RWPE1 (cell line): ENCODE measurements at regions not wholly inside any gene's neighbourhood (a gene's known extent, or its start where the extent isn't known, plus 50 kb on each side); places are given as distances from the start of the nearest gene placed in this dataset.

Experiments used
- CTCF ChIA-PET: fragments of 350-600 bp; sonication (Branson Sonifier 250); formaldehyde crosslinking; extraction: SDS; loops from one replicate; lab custom pipeline; 2021; lab: Yijun Ruan, JAX
- POLR2A ChIA-PET: fragments of 400-600 bp; formaldehyde crosslinking; extraction: SDS; loops from one replicate; lab custom pipeline; 2020; ENCODE audit warnings: antibody characterized with exemption; ENCODE audit not compliant: low non-redundant PET; lab: Yijun Ruan, JAX
- DNase-seq: peaks from one replicate; pipeline ENCODE4 v3.0.0; 2012; ENCODE audit warnings: low spot score
- H3K27ac ChIP-seq: fragments of 450-650 bp; 2 replicates; pipeline ENCODE4 v1.5.1; 2017
- CTCF ChIP-seq: fragments of 450-650 bp; conservative IDR thresholded peaks from 2 replicates; pipeline ENCODE4 v1.5.1; 2017; ENCODE audit warnings: low read depth, mild to moderate bottlenecking

DNA sequence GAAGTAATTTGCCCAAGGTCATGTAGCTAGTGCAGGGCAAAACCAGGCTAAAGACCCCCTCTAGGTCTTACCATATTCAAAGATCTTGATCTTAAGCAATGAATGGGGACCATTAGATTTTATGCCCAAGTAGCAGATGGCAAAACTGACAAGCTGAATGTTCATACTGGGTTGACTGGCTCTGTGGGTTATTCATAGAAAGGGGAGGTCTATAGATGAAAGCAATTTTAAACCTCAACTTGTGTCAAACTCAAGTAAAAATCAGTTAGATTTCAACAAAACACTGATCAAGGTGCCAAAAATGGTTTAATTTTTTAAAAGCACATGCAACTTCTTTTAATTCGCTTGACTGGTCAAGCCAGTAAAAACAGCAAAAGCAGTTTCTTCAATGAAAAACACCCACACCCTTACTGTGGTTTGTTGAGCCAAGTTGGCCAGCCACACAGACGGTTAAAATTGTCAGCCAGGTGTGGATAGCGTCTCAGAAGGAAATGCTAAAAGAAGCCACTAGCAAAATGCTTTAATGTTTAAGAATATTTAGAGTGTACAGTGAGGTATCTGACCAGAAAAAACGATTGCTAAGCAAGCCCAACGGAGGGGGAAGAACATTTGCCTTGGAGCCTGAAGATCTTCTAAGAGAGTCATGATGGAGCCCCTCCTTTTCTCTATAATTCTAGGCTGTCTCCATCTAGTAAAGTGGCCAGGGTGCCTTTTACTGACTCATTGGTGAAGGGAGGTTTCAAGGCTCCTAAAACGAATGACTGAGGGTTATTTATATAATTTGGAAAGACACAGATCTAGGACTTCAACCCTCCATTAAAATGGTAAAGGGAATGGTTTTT, 539.6 kb upstream of the CLINT1 start:
- TF ChIP-seq CTCF, result no peak
- no peak for DNase-seq
- no peak overlapping the region for H3K27ac ChIP-seq
- ChIA-PET POLR2A (no interaction called here), CTCF (no interaction called here)

DNA sequence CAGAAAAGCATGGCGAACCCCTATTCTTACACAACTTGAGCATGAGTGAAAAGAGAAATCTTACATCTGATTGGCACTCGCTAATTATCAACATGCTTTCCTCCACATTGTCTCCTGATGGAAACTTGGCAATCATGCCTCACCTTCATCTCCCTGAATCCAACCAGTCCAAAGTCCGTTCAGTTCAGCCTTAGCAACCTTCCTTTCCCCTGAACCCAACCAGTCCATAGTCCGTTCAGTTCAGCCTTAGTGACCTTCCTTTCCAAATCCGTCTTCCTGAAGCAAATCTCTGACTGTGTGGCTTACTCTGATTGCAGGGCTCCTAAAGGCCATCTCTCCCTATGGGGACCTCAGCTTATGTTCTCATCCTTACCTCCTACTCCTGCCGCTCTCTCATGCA, 538.3 kb upstream of the CLINT1 start:
- ChIA-PET POLR2A (no interaction called here), CTCF (no interaction called here)
- no peak for TF ChIP-seq CTCF
- DNase-seq, result no peak
- H3K27ac ChIP-seq, result no peak overlapping the region

DNA sequence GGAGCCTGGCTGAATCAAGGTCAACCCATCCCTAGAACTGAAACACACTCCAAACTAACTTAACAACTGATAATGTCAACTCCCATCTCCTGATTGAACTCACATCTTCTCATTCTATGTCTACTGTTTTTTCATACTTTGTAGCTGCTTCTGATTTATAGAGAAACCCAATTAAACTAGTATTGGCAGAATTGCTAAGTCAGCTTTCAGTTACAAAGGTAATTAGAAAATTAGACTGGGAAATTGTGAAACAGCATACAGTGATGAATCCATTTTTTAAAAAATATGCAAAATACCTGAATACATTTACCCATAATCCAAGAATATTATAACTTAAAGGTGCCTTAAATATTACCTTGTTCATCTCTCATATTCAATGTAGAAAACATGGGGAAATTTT, 535.2 kb upstream of the CLINT1 start:
- H3K27ac ChIP-seq, result no peak overlapping the region
- CTCF ChIA-PET, result no interaction called here
- no peak for DNase-seq
- no peak for TF ChIP-seq CTCF
- POLR2A ChIA-PET, result interaction anchor here (0.6 kb wide), 1 partner anchor 220 kb away, joined by 8 read pairs; no protein-coding TSS in a partner anchor

DNA sequence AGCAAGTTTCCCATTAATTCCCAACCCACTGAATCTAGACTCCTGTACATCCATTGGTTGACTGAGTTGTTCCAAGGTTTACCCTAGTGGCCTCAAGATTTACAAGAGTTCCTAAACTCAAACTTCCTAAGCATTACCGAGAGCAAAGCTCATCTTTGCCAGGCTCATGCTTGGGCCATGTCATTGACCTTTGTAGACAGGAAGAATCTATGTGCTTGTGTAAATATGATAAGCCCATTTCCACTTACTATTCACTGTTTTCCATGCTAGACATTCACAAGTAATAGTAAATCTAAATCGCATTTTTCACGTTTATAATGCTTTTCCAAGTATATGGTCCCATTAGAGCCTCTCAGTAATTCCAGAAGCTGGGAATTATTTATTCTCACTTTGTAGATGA, 534.5 kb upstream of the CLINT1 start:
- H3K27ac ChIP-seq, result no peak overlapping the region
- ChIA-PET POLR2A (no interaction called here), CTCF (no interaction called here)
- no peak for DNase-seq
- no peak for TF ChIP-seq CTCF

DNA sequence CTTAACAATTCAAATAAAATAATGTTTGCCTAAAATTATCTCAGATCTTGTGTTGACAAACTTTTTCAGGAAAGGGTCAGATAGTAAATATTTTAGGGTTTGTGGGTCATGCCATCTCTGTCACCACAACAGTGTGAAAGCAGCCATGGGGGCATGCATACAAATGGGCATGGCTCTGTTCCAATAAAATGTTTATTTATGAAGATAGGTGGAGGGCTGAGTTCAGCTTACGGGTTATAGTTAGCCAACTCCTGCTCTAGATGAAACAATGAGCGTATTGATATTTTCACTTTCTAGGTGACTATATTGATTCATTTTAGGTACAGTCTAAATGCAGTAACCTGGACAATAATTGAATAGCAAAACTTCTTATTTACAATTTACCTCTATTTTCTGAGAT, 533.8 kb upstream of the CLINT1 start:
- DNase-seq, result no peak
- no peak for TF ChIP-seq CTCF
- CTCF ChIA-PET, result no interaction called here
- H3K27ac ChIP-seq, result no peak overlapping the region
- POLR2A ChIA-PET, result no interaction called here

DNA sequence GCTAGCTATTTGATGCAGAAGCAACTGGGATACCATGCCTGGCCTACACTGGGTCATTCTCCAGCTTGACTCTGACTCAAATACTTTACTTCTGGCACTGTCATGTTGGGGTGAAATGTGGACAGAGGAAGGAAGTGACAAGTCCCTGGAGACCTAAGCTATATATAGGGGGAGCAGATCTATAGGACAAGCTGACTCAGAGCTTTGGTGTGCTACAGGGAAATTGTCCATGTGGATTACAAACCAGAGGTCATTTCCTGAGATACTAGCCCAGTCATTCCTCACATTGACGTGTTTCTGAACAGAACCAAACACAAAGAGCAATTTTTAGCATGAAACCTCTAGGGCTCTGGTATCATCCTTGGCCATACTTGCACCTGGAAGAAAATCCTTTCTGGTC, 531.6 kb upstream of the CLINT1 start:
- TF ChIP-seq CTCF, result no peak
- no peak overlapping the region for H3K27ac ChIP-seq
- peak; percentile 27 for DNase-seq
- POLR2A ChIA-PET, result no interaction called here
- CTCF ChIA-PET, result interaction anchor here (0.5 kb wide), 1 partner anchor 254 kb away, joined by 3 read pairs; no protein-coding TSS in a partner anchor
